Lower lobe of right lung (tissue), 2 donors: ENCODE measurements at regions not wholly inside any gene's neighbourhood (a gene's known extent, or its start where the extent isn't known, plus 50 kb on each side); places are given as distances from the start of the nearest gene placed in this dataset.

Experiments
- ATAC-seq, 2 donors: fragments of 200-7000 bp; cut with Tn5 transposase; one replicate each; pipeline ENCODE4 v1.9.1; 2020 to 2022; ENCODE audit warnings: mild to moderate bottlenecking in 2 of 2, moderate library complexity in 2 of 2
- DNase-seq: peaks from one replicate; pipeline ENCODE4 v3.0.0-alpha.2; 2020
- H3K27ac ChIP-seq: fragments of 200-600 bp; one replicate; pipeline ENCODE4 v1.8.0; 2022
- H3K27me3 ChIP-seq: fragments of 200-600 bp; one replicate; pipeline ENCODE4 v1.8.0; 2022; ENCODE audit warnings: low read depth
- H3K36me3 ChIP-seq: fragments of 200-600 bp; one replicate; pipeline ENCODE4 v1.8.0; 2022; ENCODE audit warnings: mild to moderate bottlenecking
- H3K4me1 ChIP-seq: fragments of 200-600 bp; one replicate; pipeline ENCODE4 v1.8.0; 2022
- H3K4me3 ChIP-seq: fragments of 200-600 bp; one replicate; pipeline ENCODE4 v1.8.0; 2022; ENCODE audit warnings: mild to moderate bottlenecking
- H3K9me3 ChIP-seq: fragments of 200-600 bp; one replicate; pipeline ENCODE4 v1.8.0; 2022
- intact Hi-C: fragments of 100-400 bp; cut with DNase I; formaldehyde crosslinking; loops from one replicate; pipeline ENCODE4 v1.11.0; 2022
- TF ChIP-seq, protein P1 (sequence below): fragments of 200-600 bp; IDR thresholded peaks from one replicate; pipeline ENCODE4 v1.8.0; 2022; ENCODE audit warnings: antibody characterized with exemption, mild to moderate bottlenecking
- donor health status: DM: no; HTN: yes; CAD: no; lungs with severe emphysema.

DNA sequence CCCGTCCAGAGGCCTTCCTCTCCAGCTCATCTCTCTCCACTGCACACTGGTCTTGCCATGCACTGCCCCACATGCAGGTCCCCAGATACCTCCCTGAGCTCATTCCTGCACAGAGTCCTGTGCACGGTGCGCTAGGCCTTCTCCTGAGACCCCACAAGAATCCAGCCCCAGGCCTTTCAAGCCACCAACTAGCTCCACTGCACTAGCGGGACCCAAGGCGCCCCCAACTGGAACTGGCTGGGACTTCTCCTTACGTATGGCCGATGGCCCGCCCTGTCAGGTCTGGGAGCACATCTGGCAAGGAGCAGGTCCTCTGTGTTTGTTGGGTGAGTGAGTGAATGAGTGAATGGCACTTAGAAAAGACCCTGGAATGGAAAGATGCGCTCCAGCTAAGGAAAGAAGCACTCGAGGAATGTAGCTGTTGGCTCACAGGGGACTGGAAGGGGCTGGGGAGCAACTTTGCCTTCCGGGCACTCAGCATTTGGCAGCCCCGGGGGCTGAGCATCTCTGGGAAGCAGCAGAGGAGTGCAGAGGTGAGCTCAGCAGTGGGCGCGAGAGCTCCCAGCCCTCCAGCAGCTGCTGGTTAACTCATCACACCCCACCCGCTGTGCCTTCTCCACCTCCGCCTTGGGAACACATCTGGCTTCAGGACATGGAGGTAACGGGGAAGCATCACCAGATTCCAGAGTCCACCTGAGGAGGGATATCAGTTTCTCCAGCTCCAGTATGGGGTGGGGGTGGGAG is 223.1 kb downstream of the GLI2 start:
- ATAC-seq (no peak), DNase-seq (no peak)
- H3K27ac ChIP-seq = no peak overlapping the region
- H3K27me3 ChIP-seq = no peaks in the 10 kb centered on the region
- H3K4me3 ChIP-seq = no peak overlapping the region
- no peaks in the 10 kb centered on the region for H3K36me3 ChIP-seq
- intact Hi-C loops = no loop called here
- TF ChIP-seq, protein P1, sequence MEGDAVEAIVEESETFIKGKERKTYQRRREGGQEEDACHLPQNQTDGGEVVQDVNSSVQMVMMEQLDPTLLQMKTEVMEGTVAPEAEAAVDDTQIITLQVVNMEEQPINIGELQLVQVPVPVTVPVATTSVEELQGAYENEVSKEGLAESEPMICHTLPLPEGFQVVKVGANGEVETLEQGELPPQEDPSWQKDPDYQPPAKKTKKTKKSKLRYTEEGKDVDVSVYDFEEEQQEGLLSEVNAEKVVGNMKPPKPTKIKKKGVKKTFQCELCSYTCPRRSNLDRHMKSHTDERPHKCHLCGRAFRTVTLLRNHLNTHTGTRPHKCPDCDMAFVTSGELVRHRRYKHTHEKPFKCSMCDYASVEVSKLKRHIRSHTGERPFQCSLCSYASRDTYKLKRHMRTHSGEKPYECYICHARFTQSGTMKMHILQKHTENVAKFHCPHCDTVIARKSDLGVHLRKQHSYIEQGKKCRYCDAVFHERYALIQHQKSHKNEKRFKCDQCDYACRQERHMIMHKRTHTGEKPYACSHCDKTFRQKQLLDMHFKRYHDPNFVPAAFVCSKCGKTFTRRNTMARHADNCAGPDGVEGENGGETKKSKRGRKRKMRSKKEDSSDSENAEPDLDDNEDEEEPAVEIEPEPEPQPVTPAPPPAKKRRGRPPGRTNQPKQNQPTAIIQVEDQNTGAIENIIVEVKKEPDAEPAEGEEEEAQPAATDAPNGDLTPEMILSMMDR = no peak
- no peaks in the 10 kb centered on the region for H3K4me1 ChIP-seq
- H3K9me3 ChIP-seq = no peaks in the 10 kb centered on the region

DNA sequence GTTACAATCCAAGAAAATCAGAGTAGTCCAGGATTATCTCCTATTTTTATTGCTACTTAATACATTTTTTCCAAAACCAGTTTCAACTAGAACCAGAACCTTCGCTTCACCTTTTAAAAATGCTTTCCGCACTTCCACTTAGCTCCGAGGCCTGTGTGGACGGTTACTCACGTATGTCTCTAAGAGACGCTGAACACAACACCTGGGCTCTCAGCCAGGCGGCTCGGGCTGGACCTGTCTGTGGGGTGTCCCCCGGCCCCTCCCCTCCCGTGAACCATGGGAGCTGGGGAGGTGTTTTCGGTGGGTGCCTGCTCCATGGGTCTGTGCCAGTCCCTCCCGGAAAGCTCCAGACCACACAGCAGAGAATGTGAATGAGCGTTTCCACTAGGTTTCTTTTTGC is 223.8 kb downstream of the GLI2 start:
- H3K27me3 ChIP-seq = no peaks in the 10 kb centered on the region
- H3K36me3 ChIP-seq = no peaks in the 10 kb centered on the region
- H3K4me3 ChIP-seq = no peak overlapping the region
- H3K27ac ChIP-seq = no peak overlapping the region
- DNase-seq (no peak), ATAC-seq (no peak)
- TF ChIP-seq, protein P1 = no peak
- no peaks in the 10 kb centered on the region for H3K4me1 ChIP-seq
- no peaks in the 10 kb centered on the region for H3K9me3 ChIP-seq
- intact Hi-C loops = no loop called here

DNA sequence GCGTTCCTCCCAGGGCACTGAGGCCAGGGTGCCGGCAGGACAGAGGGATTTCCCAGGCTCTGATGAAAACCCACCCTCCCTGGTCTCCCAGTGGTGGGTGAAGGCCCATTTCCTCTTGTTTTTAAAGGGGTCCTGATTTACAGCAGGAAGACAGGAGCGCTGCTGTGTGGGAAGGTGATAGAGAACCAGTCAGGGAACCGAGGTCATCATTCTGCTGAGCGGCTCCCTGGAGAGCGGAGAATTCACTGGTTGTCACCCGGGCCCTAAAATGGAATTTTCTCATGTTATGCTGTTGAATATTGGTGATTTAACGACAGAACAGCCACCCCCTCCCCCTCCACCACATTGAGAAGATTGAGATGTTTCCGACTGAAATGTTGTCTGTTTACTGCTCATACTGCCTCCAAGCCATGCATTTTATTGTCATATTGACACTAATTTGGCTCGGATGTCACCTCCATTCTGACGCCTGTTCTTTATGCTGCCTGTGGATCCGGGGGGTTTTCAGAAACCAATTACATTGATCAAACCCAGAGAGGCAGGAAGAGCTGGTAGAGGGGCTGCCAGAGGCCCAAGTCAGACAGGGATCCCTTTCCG is 225.2 kb downstream of the GLI2 start:
- no peaks in the 10 kb centered on the region for H3K9me3 ChIP-seq
- DNase-seq = no peak
- H3K4me3 ChIP-seq = no peak overlapping the region
- no peak overlapping the region for H3K27ac ChIP-seq
- H3K27me3 ChIP-seq = no peaks in the 10 kb centered on the region
- H3K36me3 ChIP-seq = no peaks in the 10 kb centered on the region
- TF ChIP-seq, protein P1 = no peak
- no peak for ATAC-seq
- no peaks in the 10 kb centered on the region for H3K4me1 ChIP-seq
- intact Hi-C loops = no loop called here

DNA sequence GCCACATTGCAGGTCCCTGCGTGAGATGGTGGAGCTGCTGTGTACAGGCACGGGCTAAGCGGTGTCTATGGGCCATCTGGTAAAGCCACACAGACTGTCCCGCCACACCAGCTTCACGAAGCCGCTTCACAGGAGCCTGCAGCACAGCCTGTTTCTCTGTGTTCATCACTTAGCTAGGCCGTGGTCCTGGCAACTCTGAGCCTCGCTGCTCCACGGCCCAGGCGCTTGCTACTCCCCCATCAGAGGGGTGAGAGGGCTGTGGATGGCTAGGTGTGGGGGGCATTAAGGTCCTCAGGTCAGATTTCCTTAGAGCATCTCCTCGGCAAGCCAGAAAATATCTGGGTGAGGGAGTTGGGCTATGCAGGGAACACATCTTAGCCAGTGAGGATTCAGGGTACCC is 225.7 kb downstream of the GLI2 start:
- H3K27me3 ChIP-seq = no peaks in the 10 kb centered on the region
- H3K4me3 ChIP-seq = no peak overlapping the region
- H3K36me3 ChIP-seq = no peaks in the 10 kb centered on the region
- no peak for DNase-seq
- intact Hi-C loops = no loop called here
- H3K9me3 ChIP-seq = no peaks in the 10 kb centered on the region
- TF ChIP-seq, protein P1 = no peak
- ATAC-seq = no peak
- H3K4me1 ChIP-seq = no peaks in the 10 kb centered on the region
- H3K27ac ChIP-seq = no peak overlapping the region

DNA sequence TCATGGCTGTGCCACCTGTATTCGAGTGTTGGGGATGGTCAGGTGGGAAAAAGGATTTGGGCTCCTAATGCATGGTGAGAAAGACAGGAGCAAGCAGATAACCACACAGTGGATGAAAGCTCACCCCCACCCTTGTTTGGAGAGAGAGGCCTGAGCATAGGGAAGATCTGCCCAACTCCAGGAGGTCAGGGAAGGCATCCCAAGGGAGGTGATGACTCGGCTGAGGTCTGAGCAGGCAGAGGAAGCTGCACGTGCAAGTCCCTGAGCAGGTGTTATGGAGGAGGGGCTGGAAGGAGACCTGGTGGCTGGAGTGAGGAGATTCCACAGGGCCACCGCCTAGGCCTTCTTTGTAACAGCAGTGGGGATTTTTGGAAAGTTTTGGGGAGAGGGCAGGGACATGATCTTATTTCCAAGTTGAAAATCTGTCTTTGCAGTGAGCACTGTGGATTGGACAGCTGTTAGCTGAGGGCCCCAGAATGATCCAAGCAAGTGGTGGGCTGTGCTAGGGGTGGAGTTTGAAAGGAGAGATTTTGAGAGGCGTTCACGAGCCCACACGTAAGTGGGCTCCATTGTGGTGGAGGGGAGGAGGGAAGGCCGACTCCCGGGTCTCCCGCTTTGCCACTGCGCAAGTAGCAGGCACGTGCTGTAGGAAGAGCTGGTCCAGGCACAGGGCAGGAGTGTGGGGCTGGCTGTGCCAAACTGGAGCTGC is 228.5 kb downstream of the GLI2 start:
- Histone ChIP-seq H3K36me3 (no peaks in the 10 kb centered on the region), H3K27ac (no peak overlapping the region), H3K27me3 (no peaks in the 10 kb centered on the region), H3K4me3 (no peak overlapping the region), H3K9me3 (no peaks in the 10 kb centered on the region), H3K4me1 (no peaks in the 10 kb centered on the region)
- ATAC-seq (no peak), DNase-seq (no peak)
- intact Hi-C loops = no loop called here
- TF ChIP-seq, protein P1 = no peak
